ENCODE measurements at regions not wholly inside any gene's neighbourhood (a gene's known extent, or its start where the extent isn't known, plus 50 kb on each side); places are given as distances from the start of the nearest gene placed in this dataset.

- DNase-seq (ENCODE audit: extremely low spot score) = no peak
- no peaks in the 10 kb centered on the region for H3K36me3 ChIP-seq (ENCODE audit: insufficient read depth)
- 66% methylated on average over 3 of the region's 3 CpGs for WGBS
- H3K27ac ChIP-seq (ENCODE audit: low read depth) = no peak overlapping the region
- H3K4me3 ChIP-seq (ENCODE audit: low read depth, low read length) = no peak overlapping the region
- H3K4me1 ChIP-seq (ENCODE audit: insufficient read depth) = no peaks in the 10 kb centered on the region
Observed at GRCh38 chr18:41311571-41312547, 643.2 kb upstream of the PIK3C3 start.

- Histone ChIP-seq H3K4me3 (ENCODE audit: low read depth, low read length) (no peak overlapping the region), H3K36me3 (ENCODE audit: insufficient read depth) (no peaks in the 10 kb centered on the region), H3K27ac (ENCODE audit: low read depth) (no peak overlapping the region), H3K4me1 (ENCODE audit: insufficient read depth) (no peaks in the 10 kb centered on the region)
- WGBS = 94% methylated on average over 5 of the region's 5 CpGs
- DNase-seq (ENCODE audit: extremely low spot score) = no peak
Observed at GRCh38 chr18:41297740-41298139, 657.3 kb upstream of the PIK3C3 start.

GRCh38 chr18:41269294-41269693, 685.7 kb upstream of the PIK3C3 start:
- Histone ChIP-seq H3K4me3 (ENCODE audit: low read depth, low read length) (no peak overlapping the region), H3K4me1 (ENCODE audit: insufficient read depth) (no peaks in the 10 kb centered on the region), H3K36me3 (ENCODE audit: insufficient read depth) (no peaks in the 10 kb centered on the region), H3K27ac (ENCODE audit: low read depth) (no peak overlapping the region)
- 91% methylated on average over 6 of the region's 6 CpGs for WGBS
- no peak for DNase-seq (ENCODE audit: extremely low spot score)

GRCh38 chr18:41268271-41268670, 686.8 kb upstream of the PIK3C3 start:
- H3K27ac ChIP-seq (ENCODE audit: low read depth) = no peak overlapping the region
- no peak overlapping the region for H3K4me3 ChIP-seq (ENCODE audit: low read depth, low read length)
- no peaks in the 10 kb centered on the region for H3K36me3 ChIP-seq (ENCODE audit: insufficient read depth)
- DNase-seq (ENCODE audit: extremely low spot score) = no peak
- 90% methylated on average over 2 of the region's 2 CpGs for WGBS
- no peaks in the 10 kb centered on the region for H3K4me1 ChIP-seq (ENCODE audit: insufficient read depth)

- Histone ChIP-seq H3K4me1 (ENCODE audit: insufficient read depth) (no peaks in the 10 kb centered on the region), H3K4me3 (ENCODE audit: low read depth, low read length) (no peak overlapping the region), H3K27ac (ENCODE audit: low read depth) (no peak overlapping the region), H3K36me3 (ENCODE audit: insufficient read depth) (no peaks in the 10 kb centered on the region)
- no peak for DNase-seq (ENCODE audit: extremely low spot score)
- WGBS = 26% methylated on average over 3 of the region's 3 CpGs
Observed at GRCh38 chr18:41266616-41267015, 688.4 kb upstream of the PIK3C3 start.

- no peak overlapping the region for H3K27ac ChIP-seq (ENCODE audit: low read depth)
- no peaks in the 10 kb centered on the region for H3K36me3 ChIP-seq (ENCODE audit: insufficient read depth)
- no peak for DNase-seq (ENCODE audit: extremely low spot score)
- 36% methylated on average over 5 of the region's 5 CpGs for WGBS
- no peaks in the 10 kb centered on the region for H3K4me1 ChIP-seq (ENCODE audit: insufficient read depth)
- no peak overlapping the region for H3K4me3 ChIP-seq (ENCODE audit: low read depth, low read length)
Observed at GRCh38 chr18:41266204-41266603, 688.8 kb upstream of the PIK3C3 start.

- no peak for DNase-seq (ENCODE audit: extremely low spot score)
- no peak overlapping the region for H3K4me3 ChIP-seq (ENCODE audit: low read depth, low read length)
- H3K36me3 ChIP-seq (ENCODE audit: insufficient read depth) = no peaks in the 10 kb centered on the region
- WGBS = 13% methylated on average over 2 of the region's 2 CpGs
- no peaks in the 10 kb centered on the region for H3K4me1 ChIP-seq (ENCODE audit: insufficient read depth)
- H3K27ac ChIP-seq (ENCODE audit: low read depth) = no peak overlapping the region
Observed at GRCh38 chr18:41265047-41265446, 690.0 kb upstream of the PIK3C3 start.

- WGBS = 66% methylated on average over 1 of the region's 1 CpG
- Histone ChIP-seq H3K36me3 (ENCODE audit: insufficient read depth) (no peaks in the 10 kb centered on the region), H3K4me1 (ENCODE audit: insufficient read depth) (no peaks in the 10 kb centered on the region), H3K4me3 (ENCODE audit: low read depth, low read length) (no peak overlapping the region), H3K27ac (ENCODE audit: low read depth) (no peak overlapping the region)
- no peak for DNase-seq (ENCODE audit: extremely low spot score)
Observed at GRCh38 chr18:41263956-41264355, 691.1 kb upstream of the PIK3C3 start.

- WGBS = 88% methylated on average over 6 of the region's 6 CpGs
- Histone ChIP-seq H3K36me3 (ENCODE audit: insufficient read depth) (no peaks in the 10 kb centered on the region), H3K4me1 (ENCODE audit: insufficient read depth) (no peaks in the 10 kb centered on the region), H3K27ac (ENCODE audit: low read depth) (no peak overlapping the region), H3K4me3 (ENCODE audit: low read depth, low read length) (no peak overlapping the region)
- no peak for DNase-seq (ENCODE audit: extremely low spot score)
Observed at GRCh38 chr18:41262688-41263087, 692.3 kb upstream of the PIK3C3 start.

GRCh38 chr18:41244591-41245037, 710.4 kb upstream of the PIK3C3 start:
- DNase-seq (ENCODE audit: extremely low spot score) = no peak
- 67% methylated on average over 3 of the region's 3 CpGs for WGBS
- H3K4me1 ChIP-seq (ENCODE audit: insufficient read depth) = no peaks in the 10 kb centered on the region
- H3K4me3 ChIP-seq (ENCODE audit: low read depth, low read length) = no peak overlapping the region
- H3K27ac ChIP-seq (ENCODE audit: low read depth) = no peak overlapping the region
- H3K36me3 ChIP-seq (ENCODE audit: insufficient read depth) = no peaks in the 10 kb centered on the region

GRCh38 chr18:41237317-41237716, 717.7 kb upstream of the PIK3C3 start:
- DNase-seq (ENCODE audit: extremely low spot score) = no peak
- Histone ChIP-seq H3K36me3 (ENCODE audit: insufficient read depth) (no peaks in the 10 kb centered on the region), H3K4me1 (ENCODE audit: insufficient read depth) (no peaks in the 10 kb centered on the region), H3K4me3 (ENCODE audit: low read depth, low read length) (no peak overlapping the region), H3K27ac (ENCODE audit: low read depth) (no peak overlapping the region)
- WGBS = 91% methylated on average over 1 of the region's 1 CpG

GRCh38 chr18:41231681-41232080, 723.4 kb upstream of the PIK3C3 start:
- no peak for DNase-seq (ENCODE audit: extremely low spot score)
- no peak overlapping the region for H3K27ac ChIP-seq (ENCODE audit: low read depth)
- H3K4me3 ChIP-seq (ENCODE audit: low read depth, low read length) = no peak overlapping the region
- H3K4me1 ChIP-seq (ENCODE audit: insufficient read depth) = no peaks in the 10 kb centered on the region
- no peaks in the 10 kb centered on the region for H3K36me3 ChIP-seq (ENCODE audit: insufficient read depth)
- 82% methylated on average over 3 of the region's 3 CpGs for WGBS

GRCh38 chr18:41227993-41228392, 727.0 kb upstream of the PIK3C3 start:
- DNase-seq (ENCODE audit: extremely low spot score) = no peak
- Histone ChIP-seq H3K36me3 (ENCODE audit: insufficient read depth) (no peaks in the 10 kb centered on the region), H3K4me3 (ENCODE audit: low read depth, low read length) (no peak overlapping the region), H3K27ac (ENCODE audit: low read depth) (no peak overlapping the region), H3K4me1 (ENCODE audit: insufficient read depth) (no peaks in the 10 kb centered on the region)
- 91% methylated on average over 1 of the region's 1 CpG for WGBS

- Histone ChIP-seq H3K4me1 (ENCODE audit: insufficient read depth) (no peaks in the 10 kb centered on the region), H3K27ac (ENCODE audit: low read depth) (no peak overlapping the region), H3K36me3 (ENCODE audit: insufficient read depth) (no peaks in the 10 kb centered on the region), H3K4me3 (ENCODE audit: low read depth, low read length) (no peak overlapping the region)
- DNase-seq (ENCODE audit: extremely low spot score) = no peak
- WGBS = 93% methylated on average over 4 of the region's 4 CpGs
Observed at GRCh38 chr18:41226911-41227310, 728.1 kb upstream of the PIK3C3 start.
